K562 (cell line): ENCODE measurements at regions not wholly inside any gene's neighbourhood (a gene's known extent, or its start where the extent isn't known, plus 50 kb on each side); places are given as distances from the start of the nearest gene placed in this dataset.

Experiments
- EZH2 ChIP-seq: IDR thresholded peaks from 2 replicates; pipeline ENCODE4 v1.6.1; 2012; ENCODE audit warnings: low read depth, mild to moderate bottlenecking, inconsistent platforms, low read length, borderline replicate concordance
- GABPA ChIP-seq: fragments of 200-800 bp; sonication (Bioruptor generic); conservative IDR thresholded peaks from 2 replicates; pipeline ENCODE4 v1.6.1; 2016; ENCODE audit warnings: low read depth, missing genetic modification characterization, missing compliant biosample characterization
- HDAC2 ChIP-seq: fragments of 450-650 bp; IDR thresholded peaks from 2 replicates; pipeline ENCODE4 v1.6.1; 2016; ENCODE audit warnings: mild to moderate bottlenecking
- HDGF ChIP-seq: fragments of 450-650 bp; IDR thresholded peaks from 2 replicates; pipeline ENCODE4 v1.6.1; 2016
- HMGXB4 ChIP-seq: sonication (generic); formaldehyde crosslinking; IDR thresholded peaks from 2 replicates; pipeline ENCODE4 v1.8.1; 2023; ENCODE audit warnings: mild to moderate bottlenecking, missing genetic modification reagents
- JUND ChIP-seq, 2 experiments: IDR thresholded peaks; 2 replicates in 1 of 2; 3 replicates in 1 of 2; pipeline ENCODE4 v1.6.1; 2011; ENCODE audit warnings: borderline replicate concordance in 2 of 2, low read depth in 2 of 2, low read length in 2 of 2, improper control_type of control experiment in 1 of 2, missing biosample characterization in 1 of 2, missing genetic modification characterization in 1 of 2, missing genetic modification reagents in 1 of 2
- MYBL2 ChIP-seq, 2 experiments: fragments of 450-650 bp in 1 of 2; sonication (generic) in 1 of 2; formaldehyde crosslinking in 1 of 2; IDR thresholded peaks; 2 replicates each; pipeline versions ENCODE4 v1.6.1 to v1.8.1; 2017 to 2022; ENCODE audit warnings: borderline replicate concordance in 1 of 2, inconsistent platforms in 1 of 2, low read depth in 1 of 2, mild to moderate bottlenecking in 1 of 2, missing genetic modification reagents in 1 of 2, moderate library complexity in 1 of 2
- RB1 ChIP-seq: fragments of 450-650 bp; IDR thresholded peaks from 2 replicates; pipeline ENCODE4 v1.6.1; 2017; ENCODE audit warnings: low read depth, mild to moderate bottlenecking
- TBP ChIP-seq: optimal IDR thresholded peaks from 2 replicates; pipeline ENCODE3; 2011; ENCODE audit warnings: low read depth, low read length, improper control_type of control experiment
- ZNF3 ChIP-seq: fragments of 250-450 bp; sonication (Bioruptor Pico); IDR thresholded peaks from 2 replicates; pipeline ENCODE4 v1.5.0; 2021; ENCODE audit warnings: mild to moderate bottlenecking, moderate library complexity

- TF ChIP-seq GABPA = no peak
- no peak for TF ChIP-seq RB1
- TF ChIP-seq EZH2 = no peak
- TF ChIP-seq HDAC2 = no peak
- TF ChIP-seq TBP = no peak
- TF ChIP-seq HDGF = no peak
- no peak for TF ChIP-seq JUND (IDR thresholded peaks at IDR 0.05; ENCODE audit: borderline replicate concordance, low read depth, low read length)
- no peak for TF ChIP-seq JUND (tag; IDR thresholded peaks at IDR 0.05; ENCODE audit: borderline replicate concordance, low read depth, low read length)
- no peak for TF ChIP-seq MYBL2 (IDR thresholded peaks at IDR 0.05; ENCODE audit: low read depth)
- TF ChIP-seq MYBL2 (CRISPR knock-in tag; IDR thresholded peaks at IDR 0.05; ENCODE audit: borderline replicate concordance) = no peak
- no peak for TF ChIP-seq ZNF3 (CRISPR knock-in tag)
- no peak for TF ChIP-seq HMGXB4 (CRISPR knock-in tag)
Measured at GRCh38 chr4:138341739-138342415, 99.7 kb upstream of the SLC7A11 start.
